Spleen (tissue), 11 donors: ENCODE measurements at regions not wholly inside any gene's neighbourhood (a gene's known extent, or its start where the extent isn't known, plus 50 kb on each side); places are given as distances from the start of the nearest gene placed in this dataset.

Source experiments
- DNase-seq: peaks from one replicate; pipeline ENCODE4 v3.0.0-alpha.2; 2020
- H3K27ac ChIP-seq, 8 donors: fragments of 200-600 bp; sonication (generic) in 7 of 8; 1 replicate in 4 of 8; 2 replicates in 4 of 8; pipeline versions ENCODE4 v1.5.0 to v1.8.0; 2016 to 2021; ENCODE audit warnings: inconsistent platforms in 4 of 8, mild to moderate bottlenecking in 4 of 8, moderate library complexity in 1 of 8
- H3K27me3 ChIP-seq, 7 donors: fragments of 200-600 bp; sonication (generic) in 6 of 7; replicated peaks in 1 of 7; 1 replicate in 4 of 7; 2 replicates in 3 of 7; pipeline versions ENCODE4 v1.5.0 to v1.8.0; 2016 to 2021; ENCODE audit warnings: inconsistent platforms in 3 of 7, mild to moderate bottlenecking in 1 of 7
- H3K36me3 ChIP-seq, 6 donors: fragments of 200-600 bp; sonication (generic) in 5 of 6; 1 replicate in 4 of 6; 2 replicates in 2 of 6; pipeline versions ENCODE4 v1.5.0 to v1.8.0; 2016 to 2021; ENCODE audit warnings: inconsistent platforms in 2 of 6
- H3K4me1 ChIP-seq, 6 donors: fragments of 200-600 bp; sonication (generic) in 5 of 6; 1 replicate in 3 of 6; 2 replicates in 3 of 6; pipeline versions ENCODE4 v1.5.0 to v1.8.0; 2016 to 2021; ENCODE audit warnings: inconsistent platforms in 3 of 6
- H3K4me3 ChIP-seq, 8 donors: fragments of 200-600 bp; sonication (generic) in 7 of 8; 1 replicate in 4 of 8; 2 replicates in 4 of 8; pipeline versions ENCODE4 v1.5.0 to v1.8.0; 2016 to 2021; ENCODE audit warnings: inconsistent platforms in 4 of 8, mild to moderate bottlenecking in 4 of 8, moderate library complexity in 2 of 8
- H3K9me3 ChIP-seq, 8 donors: fragments of 200-600 bp; sonication (generic) in 7 of 8; 1 replicate in 4 of 8; 2 replicates in 4 of 8; pipeline versions ENCODE4 v1.5.0 to v1.8.0; 2016 to 2021; ENCODE audit warnings: inconsistent platforms in 4 of 8
- POLR2A ChIP-seq, 3 donors: fragments of 450-650 bp; IDR thresholded peaks; one replicate each; pipeline ENCODE4 v1.5.1; 2017; ENCODE audit warnings: antibody characterized with exemption in 3 of 3, mild to moderate bottlenecking in 1 of 3
- POLR2AphosphoS5 ChIP-seq, 3 donors: sonication (generic); formaldehyde crosslinking; IDR thresholded peaks; one replicate each; pipeline ENCODE4 v1.5.1; 2017; ENCODE audit warnings: antibody characterized with exemption in 3 of 3
- WGBS, 5 donors: extraction: QIAGEN DNeasy Blood & Tissue Kit in 3 of 5; methylation state at CpG; one replicate each; pipeline versions ENCODE4 v1.1.5 to v1.1.7; 2013 to 2018; 5-methylcytosine and 5-hydroxymethylcytosine counted together
- intact Hi-C: fragments of 100-400 bp; cut with DNase I; formaldehyde crosslinking; loops from one replicate; pipeline ENCODE4 v1.15.0; 2023; ENCODE audit warnings: low total_unique reads
- TF ChIP-seq, protein P1 (sequence below), 11 experiments: fragments of 200-600 bp in 7 of 11; fragments of 450-650 bp in 4 of 11; sonication (generic) in 4 of 11; IDR thresholded peaks in 8 of 11; conservative IDR thresholded peaks in 3 of 11; 1 replicate in 7 of 11; 2 replicates in 4 of 11; pipeline versions ENCODE4 v1.4.0 to v1.8.0; 2016 to 2021; ENCODE audit warnings: antibody characterized with exemption in 11 of 11, inconsistent platforms in 4 of 11, mild to moderate bottlenecking in 1 of 11
- donor health status: healthy with polysubstance abuse.
- donor health status: DM: no; HTN: no; CAD: no; lungs with moderate emphysema.
- donor health status: DM: no; HTN: no; CAD: no.
- donor health status: Bipolar disorder and iron deficiency.
- donor health status: healthy.
- donor health status: DM: no; HTN: no; CAD: no.
- donor health status: DM: yes; HTN: yes; CAD: no.

DNA sequence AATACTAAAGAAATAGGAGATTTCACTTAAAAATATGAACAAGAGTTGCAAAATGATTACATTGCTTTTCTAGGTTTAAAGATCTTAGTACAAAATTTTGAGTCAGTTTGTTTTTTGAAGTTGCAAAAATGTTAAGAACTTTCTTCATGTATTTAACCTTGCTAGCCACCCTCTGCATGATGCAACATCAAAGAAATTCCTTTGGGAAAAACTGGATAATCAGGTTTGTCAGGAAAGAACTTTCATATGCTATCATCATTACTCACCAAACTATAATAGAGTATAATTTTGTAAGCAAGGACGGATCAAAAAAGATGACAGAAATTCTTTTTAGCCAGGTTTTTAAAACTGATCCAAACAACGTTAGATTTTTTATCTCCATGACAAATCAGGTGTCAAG, 116.9 kb upstream of the MRPS30 start:
- Histone ChIP-seq H3K27ac (no peak overlapping the region), H3K4me3 (no peak overlapping the region), H3K9me3 (peaks cover 0 to 24% (median 2%) of the 10 kb centered on the region in 8 donors), H3K4me1 (no peaks in the 10 kb centered on the region), H3K27me3 (no peaks in the 10 kb centered on the region), H3K36me3 (no peaks in the 10 kb centered on the region)
- no peak for DNase-seq
- TF ChIP-seq POLR2AphosphoS5 (IDR thresholded peaks at IDR 0.05) (no peak), POLR2A (IDR thresholded peaks at IDR 0.05) (no peak)
- TF ChIP-seq, protein P1, sequence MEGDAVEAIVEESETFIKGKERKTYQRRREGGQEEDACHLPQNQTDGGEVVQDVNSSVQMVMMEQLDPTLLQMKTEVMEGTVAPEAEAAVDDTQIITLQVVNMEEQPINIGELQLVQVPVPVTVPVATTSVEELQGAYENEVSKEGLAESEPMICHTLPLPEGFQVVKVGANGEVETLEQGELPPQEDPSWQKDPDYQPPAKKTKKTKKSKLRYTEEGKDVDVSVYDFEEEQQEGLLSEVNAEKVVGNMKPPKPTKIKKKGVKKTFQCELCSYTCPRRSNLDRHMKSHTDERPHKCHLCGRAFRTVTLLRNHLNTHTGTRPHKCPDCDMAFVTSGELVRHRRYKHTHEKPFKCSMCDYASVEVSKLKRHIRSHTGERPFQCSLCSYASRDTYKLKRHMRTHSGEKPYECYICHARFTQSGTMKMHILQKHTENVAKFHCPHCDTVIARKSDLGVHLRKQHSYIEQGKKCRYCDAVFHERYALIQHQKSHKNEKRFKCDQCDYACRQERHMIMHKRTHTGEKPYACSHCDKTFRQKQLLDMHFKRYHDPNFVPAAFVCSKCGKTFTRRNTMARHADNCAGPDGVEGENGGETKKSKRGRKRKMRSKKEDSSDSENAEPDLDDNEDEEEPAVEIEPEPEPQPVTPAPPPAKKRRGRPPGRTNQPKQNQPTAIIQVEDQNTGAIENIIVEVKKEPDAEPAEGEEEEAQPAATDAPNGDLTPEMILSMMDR (IDR thresholded peaks at IDR 0.05 in 8 of 11, conservative IDR thresholded peaks at IDR 0.05 in 3 of 11): no peak
- WGBS, 5 donors: 79 to 90% (median 82%) methylated on average over 2 of the region's 2 CpGs
- intact Hi-C loops: no loop called here

DNA sequence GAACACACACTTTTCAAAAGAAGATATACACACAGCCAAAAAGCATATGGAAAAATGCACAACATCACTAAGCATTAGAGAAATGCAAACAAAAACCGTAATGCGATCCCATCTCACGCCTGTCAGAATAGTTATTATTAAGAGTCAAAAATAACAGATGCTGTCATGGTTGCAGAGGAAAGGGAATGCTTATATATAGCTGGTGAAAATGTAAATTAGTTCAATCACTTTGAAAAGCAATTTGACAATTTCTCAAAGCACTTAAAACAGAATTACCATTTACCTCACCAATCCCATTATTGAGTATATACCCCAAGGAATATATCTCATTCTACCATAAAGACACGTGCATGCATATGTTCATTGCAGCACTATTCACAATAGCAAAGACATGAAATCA, 126.8 kb upstream of the MRPS30 start:
- TF ChIP-seq POLR2A (IDR thresholded peaks at IDR 0.05): no peak
- TF ChIP-seq, protein P1 (IDR thresholded peaks at IDR 0.05 in 8 of 11, conservative IDR thresholded peaks at IDR 0.05 in 3 of 11): no peak
- intact Hi-C loops: no loop called here
- H3K4me3 ChIP-seq: no peak overlapping the region
- 86 to 96% (median 93%) methylated on average over 4 of the region's 4 CpGs for WGBS, 5 donors
- no peak for DNase-seq
- H3K9me3 ChIP-seq: peaks cover 0 to 6% (median 0%) of the 10 kb centered on the region in 8 donors
- H3K27me3 ChIP-seq: no peaks in the 10 kb centered on the region
- H3K27ac ChIP-seq: no peak overlapping the region
- no peaks in the 10 kb centered on the region for H3K4me1 ChIP-seq
- H3K36me3 ChIP-seq: no peaks in the 10 kb centered on the region

DNA sequence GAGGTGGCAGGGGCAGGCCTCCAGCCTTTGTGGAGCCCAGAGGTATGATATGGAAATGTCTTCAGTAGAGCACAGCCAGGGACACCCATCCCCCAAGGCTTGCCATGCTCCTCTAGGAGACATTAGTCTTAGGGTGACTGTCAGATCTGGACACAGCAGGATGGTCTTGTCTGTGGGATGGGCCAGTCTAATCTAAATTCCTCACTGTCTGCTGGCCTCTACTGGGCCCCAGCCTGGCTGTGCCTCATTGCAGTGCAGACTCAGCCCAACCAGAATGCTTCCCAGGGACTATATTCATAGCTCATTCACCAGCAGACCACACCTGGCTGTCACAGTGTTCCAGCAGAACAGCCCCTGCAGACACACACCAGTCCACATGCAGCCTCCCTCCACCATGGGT, 129.5 kb upstream of the MRPS30 start:
- Histone ChIP-seq H3K27me3 (no peaks in the 10 kb centered on the region), H3K27ac (no peak overlapping the region), H3K4me1 (no peaks in the 10 kb centered on the region), H3K36me3 (no peaks in the 10 kb centered on the region), H3K9me3 (peaks cover 0 to 6% (median 0%) of the 10 kb centered on the region in 8 donors), H3K4me3 (no peak overlapping the region)
- intact Hi-C loops: no loop called here
- no peak for DNase-seq
- TF ChIP-seq, protein P1 (IDR thresholded peaks at IDR 0.05 in 8 of 11, conservative IDR thresholded peaks at IDR 0.05 in 3 of 11): no peak
- TF ChIP-seq POLR2AphosphoS5 (IDR thresholded peaks at IDR 0.05) (no peak), POLR2A (IDR thresholded peaks at IDR 0.05) (no peak)

DNA sequence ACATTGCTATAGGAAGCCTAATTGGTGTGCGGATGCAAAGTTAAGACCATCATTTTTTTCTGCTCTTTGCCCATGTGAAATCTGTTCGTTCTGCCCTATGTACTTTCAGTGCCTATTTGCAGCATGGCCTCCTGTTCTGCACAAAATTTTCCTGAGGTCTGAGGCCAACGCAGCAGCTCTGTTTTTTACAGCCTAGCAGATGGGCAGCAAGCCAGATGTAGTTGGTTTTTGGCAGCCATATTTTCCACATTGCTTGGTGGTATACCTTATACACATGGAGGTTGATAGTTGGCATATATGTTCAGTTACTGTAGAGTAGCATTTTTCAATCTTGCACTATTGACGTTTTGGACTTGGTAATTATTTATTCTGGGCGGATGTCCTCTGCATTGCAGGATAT, 133.5 kb upstream of the MRPS30 start:
- WGBS, 5 donors: 78 to 88% (median 84%) methylated on average over 5 of the region's 5 CpGs

More for the DNA sequence above, 133.5 kb upstream of the MRPS30 start:
- H3K36me3 ChIP-seq: no peaks in the 10 kb centered on the region
- TF ChIP-seq, protein P1 (IDR thresholded peaks at IDR 0.05 in 8 of 11, conservative IDR thresholded peaks at IDR 0.05 in 3 of 11): no peak
- no peak for TF ChIP-seq POLR2AphosphoS5 (IDR thresholded peaks at IDR 0.05)
- no peak for TF ChIP-seq POLR2A (IDR thresholded peaks at IDR 0.05)
- peaks cover 0 to 9% (median 0%) of the 10 kb centered on the region in 8 donors for H3K9me3 ChIP-seq
- no peaks in the 10 kb centered on the region for H3K27me3 ChIP-seq
- H3K4me3 ChIP-seq: no peak overlapping the region
- intact Hi-C loops: no loop called here
- no peak for DNase-seq
- H3K4me1 ChIP-seq: no peaks in the 10 kb centered on the region
- no peak overlapping the region for H3K27ac ChIP-seq
